HG03520 (cell line): ENCODE measurements at regions not wholly inside any gene's neighbourhood (a gene's known extent, or its start where the extent isn't known, plus 50 kb on each side); places are given as distances from the start of the nearest gene placed in this dataset.
"Not testable (repeated sequence)": the region's sequence is repeated elsewhere in the genome, so short reads cannot be mapped to it uniquely, and the experiment has no call there.

ENCODE experiments used
- ATAC-seq: cut with Tn5 transposase; IDR thresholded peaks from one replicate; pipeline ENCODE4 v1.9.1; 2021; ENCODE audit warnings: mild to moderate bottlenecking, moderate library complexity; ENCODE audit not compliant: unreplicated experiment

GRCh38 chr21:34271189-34271851 lies 92.5 kb upstream of the KCNE2 start:
- no peak for ATAC-seq

- ATAC-seq = no peak
Measured at GRCh38 chr21:34272321-34272720, 91.5 kb upstream of the KCNE2 start.

- no peak for ATAC-seq
Measured at GRCh38 chr21:34274001-34274400, 89.8 kb upstream of the KCNE2 start.

GRCh38 chr21:34276711-34277425 lies 86.9 kb upstream of the KCNE2 start:
- peak; percentile 79 for ATAC-seq

GRCh38 chr21:34278451-34278850 lies 85.4 kb upstream of the KCNE2 start:
- ATAC-seq = no peak

- ATAC-seq = no peak
Measured at GRCh38 chr21:34279285-34279684, 84.5 kb upstream of the KCNE2 start.

GRCh38 chr21:34279883-34280282 lies 83.9 kb upstream of the KCNE2 start:
- ATAC-seq = no peak

- no peak for ATAC-seq
Measured at GRCh38 chr21:34280389-34280795, 83.4 kb upstream of the KCNE2 start.

GRCh38 chr21:34280959-34281358 lies 82.8 kb upstream of the KCNE2 start:
- no peak for ATAC-seq

- no peak for ATAC-seq
Measured at GRCh38 chr21:34282223-34282622, 81.6 kb upstream of the KCNE2 start.

GRCh38 chr21:34284666-34285065 lies 79.1 kb upstream of the KCNE2 start:
- ATAC-seq = no peak

- ATAC-seq = not testable (repeated sequence)
Measured at GRCh38 chr21:34288042-34288441, 75.8 kb upstream of the KCNE2 start.

- no peak for ATAC-seq
Measured at GRCh38 chr21:34289856-34290255, 74.0 kb upstream of the KCNE2 start.

- ATAC-seq = no peak
Measured at GRCh38 chr21:34296878-34297277, 66.9 kb upstream of the KCNE2 start.

GRCh38 chr21:34298534-34299167 lies 65.2 kb upstream of the KCNE2 start:
- no peak for ATAC-seq

- ATAC-seq = no peak
Measured at GRCh38 chr21:34299168-34299539, 64.7 kb upstream of the KCNE2 start.

GRCh38 chr21:34302521-34302920 lies 61.3 kb upstream of the KCNE2 start:
- no peak for ATAC-seq

GRCh38 chr21:34305605-34306604 lies 57.9 kb upstream of the KCNE2 start:
- ATAC-seq = no peak

- ATAC-seq = no peak
Measured at GRCh38 chr21:34307991-34308532, 55.7 kb upstream of the KCNE2 start.

GRCh38 chr21:34311561-34312330 lies 52.1 kb upstream of the KCNE2 start:
- ATAC-seq = no peak
